HCT116 (cell line): ENCODE measurements at regions not wholly inside any gene's neighbourhood (a gene's known extent, or its start where the extent isn't known, plus 50 kb on each side); places are given as distances from the start of the nearest gene placed in this dataset.

ENCODE experiments used
- ATAC-seq: fragments of 200-7000 bp; cut with Tn5 transposase; 2 replicates; pipeline ENCODE4 v1.9.1; 2020; ENCODE audit warnings: mild to moderate bottlenecking, moderate library complexity
- BruUV-seq: library from RNA; stranded (reverse); fragments of 400-500 nt; replicated peaks from 2 replicates; lab custom pipeline; 2021; lab: Mats Ljungman, UMichigan
- CTCF ChIA-PET: fragments of 300-600 bp; sonication (Branson Sonifier 250); formaldehyde crosslinking; loops from one replicate; lab custom pipeline; 2021; ENCODE audit warnings: antibody characterized with exemption; lab: Charles Lee
- POLR2A ChIA-PET: fragments of 300-600, 350-600 bp; sonication (Branson Sonifier 250); formaldehyde crosslinking; loops from one replicate; lab custom pipeline; 2021; ENCODE audit warnings: antibody characterized with exemption; lab: Charles Lee
- RAD21 ChIA-PET, 2 experiments: fragments of 300-600 bp; sonication (Branson Sonifier 250); formaldehyde crosslinking; loops; one replicate each; lab custom pipeline; 2023; ENCODE audit warnings: low total read pairs in 2 of 2; ENCODE audit not compliant: uncharacterized antibody in 2 of 2, unreplicated experiment in 2 of 2, low non-redundant PET in 1 of 2; lab: Charles Lee
- DNase-seq: peaks from one replicate; pipeline ENCODE4 v3.0.0-alpha.2; 2010; ENCODE audit warnings: low read depth, low spot score
- H2AFZ ChIP-seq: fragments of 200-600 bp; shearing (Covaris generic), sonication (generic); 2 replicates; pipeline ENCODE4 v1.6.1; 2017; ENCODE audit warnings: low read depth, mixed run types, mixed read lengths, antibody characterized with exemption, low read length; ENCODE audit not compliant: poor library complexity, severe bottlenecking
- H3K27ac ChIP-seq: 2 replicates; pipeline ENCODE4 v1.5.1; 2012; ENCODE audit warnings: low read depth, low read length
- H3K27me3 ChIP-seq: fragments of 200-600 bp; sonication (generic); 2 replicates; pipeline ENCODE4 v1.6.1; 2016; ENCODE audit warnings: mixed run types, low read length, mixed read lengths; ENCODE audit not compliant: insufficient read depth
- H3K36me3 ChIP-seq, 2 experiments: fragments of 200-500 bp in 1 of 2; fragments of 200-600 bp in 1 of 2; sonication (Bioruptor generic) in 1 of 2; sonication (generic) in 1 of 2; 2 replicates each; pipeline versions ENCODE4 v1.5.1 to v1.6.1; 2014 to 2016; ENCODE audit warnings: low read length in 2 of 2, inconsistent platforms in 1 of 2, mixed read lengths in 1 of 2, mixed run types in 1 of 2; ENCODE audit not compliant: insufficient read depth in 2 of 2, control insufficient read depth in 1 of 2
- H3K4me1 ChIP-seq, 2 experiments: fragments of 200-600 bp in 1 of 2; sonication (generic) in 1 of 2; 2 replicates each; pipeline versions ENCODE4 v1.5.1 to v1.6.1; 2012 to 2017; ENCODE audit warnings: low read length in 2 of 2, inconsistent platforms in 1 of 2, mild to moderate bottlenecking in 1 of 2, mixed read lengths in 1 of 2, mixed run types in 1 of 2, moderate library complexity in 1 of 2; ENCODE audit not compliant: insufficient read depth in 2 of 2, control insufficient read depth in 1 of 2
- H3K4me2 ChIP-seq: fragments of 200-600 bp; sonication (generic); 2 replicates; pipeline ENCODE4 v1.6.1; 2017; ENCODE audit warnings: mixed run types, low read length, mixed read lengths
- H3K4me3 ChIP-seq, 2 experiments: fragments of 200-600 bp in 1 of 2; sonication (generic) in 1 of 2; replicated peaks in 1 of 2; 2 replicates each; pipeline ENCODE4 v1.5.1; 2011 to 2016; ENCODE audit warnings: low read length in 2 of 2, control low read depth in 1 of 2, low read depth in 1 of 2, mild to moderate bottlenecking in 1 of 2, mixed read lengths in 1 of 2, mixed run types in 1 of 2
- H3K79me2 ChIP-seq: fragments of 200-600 bp; sonication (generic); 2 replicates; pipeline ENCODE4 v1.6.1; 2017; ENCODE audit warnings: mild to moderate bottlenecking, mixed run types, low read length, moderate library complexity, mixed read lengths; ENCODE audit not compliant: insufficient read depth
- H3K9ac ChIP-seq: fragments of 200-600 bp; sonication (generic); 2 replicates; pipeline ENCODE4 v1.6.1; 2016; ENCODE audit warnings: low read length, mixed read lengths
- H3K9me2 ChIP-seq: fragments of 200-600 bp; sonication (generic), shearing (Covaris generic); 2 replicates; pipeline ENCODE4 v1.6.1; 2017; ENCODE audit warnings: mixed run types, mild to moderate bottlenecking, moderate library complexity; ENCODE audit not compliant: insufficient read depth
- H3K9me3 ChIP-seq, 2 experiments: fragments of 200-500 bp in 1 of 2; fragments of 200-600 bp in 1 of 2; sonication (Bioruptor generic) in 1 of 2; sonication (generic) in 1 of 2; 2 replicates each; pipeline ENCODE4 v1.6.1; 2014 to 2017; ENCODE audit warnings: low read length in 2 of 2, mixed read lengths in 2 of 2, inconsistent platforms in 1 of 2, low read depth in 1 of 2, mild to moderate bottlenecking in 1 of 2, mixed run types in 1 of 2, moderate library complexity in 1 of 2; ENCODE audit not compliant: control insufficient read depth in 1 of 2, insufficient read depth in 1 of 2
- H4K20me1 ChIP-seq: fragments of 200-600 bp; sonication (generic), shearing (Covaris generic); 2 replicates; pipeline ENCODE4 v1.6.1; 2017; ENCODE audit warnings: mixed run types, mild to moderate bottlenecking, moderate library complexity; ENCODE audit not compliant: insufficient read depth
- CEBPB ChIP-seq: IDR thresholded peaks from 2 replicates; pipeline ENCODE4 v1.6.1; 2012; ENCODE audit warnings: low read depth
- EGR1 ChIP-seq: IDR thresholded peaks from 2 replicates; pipeline ENCODE4 v1.6.1; 2012; ENCODE audit warnings: low read depth
- YY1 ChIP-seq: IDR thresholded peaks from 2 replicates; pipeline ENCODE4 v1.6.1; 2011; ENCODE audit warnings: low read length, low read depth, moderate library complexity, mild to moderate bottlenecking; ENCODE audit not compliant: insufficient replicate concordance; ENCODE audit errors: extremely low read depth
- ZNF274 ChIP-seq: fragments of 200-500 bp; sonication (Bioruptor generic); IDR thresholded peaks from 2 replicates; pipeline ENCODE4 v1.6.1; 2014; ENCODE audit warnings: mild to moderate bottlenecking, low read depth, low read length, inconsistent platforms
- intact Hi-C: fragments of 100-400 bp; cut with micrococcal nuclease; formaldehyde crosslinking; loops from 2 replicates; pipeline ENCODE4 v1.10.0; 2022
- TF ChIP-seq, protein P1 (sequence below): IDR thresholded peaks from 2 replicates; pipeline ENCODE4 v1.6.1; 2011; ENCODE audit warnings: mild to moderate bottlenecking, low read length, moderate library complexity; ENCODE audit not compliant: insufficient replicate concordance; ENCODE audit errors: extremely low read depth
- TF ChIP-seq, protein P2 (sequence below): IDR thresholded peaks from 2 replicates; pipeline ENCODE4 v1.6.1; 2012

DNA sequence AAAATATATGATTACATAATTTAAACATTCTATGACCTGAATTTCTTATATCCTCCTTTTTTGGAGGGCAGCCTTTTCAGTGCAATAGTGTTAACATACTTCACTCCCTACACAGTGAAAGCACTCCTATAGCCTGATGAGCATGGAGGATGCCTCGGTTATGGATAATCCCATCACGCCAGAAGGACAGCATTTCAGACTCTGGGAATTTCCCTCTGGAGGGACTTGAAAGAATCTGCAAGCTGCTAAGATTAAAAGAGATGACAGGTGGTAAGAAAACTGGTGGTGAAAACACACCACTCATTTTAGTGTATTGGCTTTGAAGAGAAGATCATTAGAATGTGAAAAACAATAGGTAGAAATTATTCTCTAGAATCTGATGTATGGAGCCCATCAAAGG, 99.3 kb upstream of the LMNTD1 start:
- no peaks in the 10 kb centered on the region for H3K27me3 ChIP-seq
- ChIA-PET POLR2A (no interaction called here), CTCF (no interaction called here), RAD21 (no interaction called here)
- BruUV-seq: no TSS peak
- H3K9me3 ChIP-seq: no peaks in the 10 kb centered on the region
- no peak for ATAC-seq
- no peaks in the 10 kb centered on the region for H3K9me2 ChIP-seq
- no peak overlapping the region for H3K9ac ChIP-seq
- no peak for TF ChIP-seq EGR1
- TF ChIP-seq, protein P1, sequence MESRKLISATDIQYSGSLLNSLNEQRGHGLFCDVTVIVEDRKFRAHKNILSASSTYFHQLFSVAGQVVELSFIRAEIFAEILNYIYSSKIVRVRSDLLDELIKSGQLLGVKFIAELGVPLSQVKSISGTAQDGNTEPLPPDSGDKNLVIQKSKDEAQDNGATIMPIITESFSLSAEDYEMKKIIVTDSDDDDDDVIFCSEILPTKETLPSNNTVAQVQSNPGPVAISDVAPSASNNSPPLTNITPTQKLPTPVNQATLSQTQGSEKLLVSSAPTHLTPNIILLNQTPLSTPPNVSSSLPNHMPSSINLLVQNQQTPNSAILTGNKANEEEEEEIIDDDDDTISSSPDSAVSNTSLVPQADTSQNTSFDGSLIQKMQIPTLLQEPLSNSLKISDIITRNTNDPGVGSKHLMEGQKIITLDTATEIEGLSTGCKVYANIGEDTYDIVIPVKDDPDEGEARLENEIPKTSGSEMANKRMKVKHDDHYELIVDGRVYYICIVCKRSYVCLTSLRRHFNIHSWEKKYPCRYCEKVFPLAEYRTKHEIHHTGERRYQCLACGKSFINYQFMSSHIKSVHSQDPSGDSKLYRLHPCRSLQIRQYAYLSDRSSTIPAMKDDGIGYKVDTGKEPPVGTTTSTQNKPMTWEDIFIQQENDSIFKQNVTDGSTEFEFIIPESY: no peak
- H4K20me1 ChIP-seq: no peaks in the 10 kb centered on the region
- no peak overlapping the region for H3K27ac ChIP-seq
- H3K4me3 ChIP-seq: no peak overlapping the region
- no peak overlapping the region for H2AFZ ChIP-seq
- intact Hi-C loops: no loop called here
- DNase-seq: no peak
- H3K4me2 ChIP-seq: no peak overlapping the region
- H3K4me1 ChIP-seq: peaks cover 7 to 18% of the 10 kb centered on the region in 2 experiments; a peak in 3 of 4 replicates
- H3K36me3 ChIP-seq: no peaks in the 10 kb centered on the region
- H3K79me2 ChIP-seq: no peaks in the 10 kb centered on the region

DNA sequence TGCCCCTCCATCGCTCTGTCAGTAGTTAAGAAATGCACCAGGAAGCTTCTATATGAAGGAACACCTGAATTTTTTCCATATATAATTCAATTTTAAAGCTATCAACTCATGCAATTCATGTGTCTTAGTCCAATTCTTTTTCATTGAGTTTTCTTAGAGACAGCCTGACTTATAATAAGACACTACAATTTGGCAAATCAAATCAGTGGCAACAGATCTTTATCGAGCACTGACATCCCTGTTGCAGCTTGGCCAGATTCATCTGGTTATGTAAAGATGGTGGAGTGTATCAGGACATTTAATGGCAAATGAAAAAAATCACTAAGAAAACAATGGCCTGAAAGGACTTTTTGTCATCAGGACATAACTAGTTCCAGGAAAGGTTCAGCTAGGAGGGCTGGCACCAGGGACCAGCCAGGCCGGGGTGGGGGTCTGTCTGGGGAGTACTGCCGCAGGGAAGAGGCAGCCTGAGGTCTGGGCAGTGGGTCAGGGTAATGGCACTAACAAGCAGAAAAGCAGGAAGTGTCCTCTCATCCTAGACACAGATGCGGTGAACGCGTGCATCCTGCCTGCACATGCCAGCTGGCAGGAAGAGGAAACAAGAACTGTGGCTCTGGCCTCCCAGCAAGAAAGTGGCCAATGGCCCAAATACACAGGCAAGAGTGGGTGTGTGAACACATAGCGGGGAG, 100.5 kb upstream of the LMNTD1 start:
- intact Hi-C loops: no loop called here
- H3K4me3 ChIP-seq: no peak overlapping the region
- no peaks in the 10 kb centered on the region for H3K36me3 ChIP-seq
- DNase-seq (no peak), ATAC-seq (no peak)
- H3K27me3 ChIP-seq: no peaks in the 10 kb centered on the region
- H3K4me2 ChIP-seq: no peak overlapping the region
- peaks cover 4 to 11% of the 10 kb centered on the region in 2 experiments; a peak in 3 of 4 replicates for H3K4me1 ChIP-seq
- H4K20me1 ChIP-seq: no peaks in the 10 kb centered on the region
- TF ChIP-seq EGR1: no peak
- TF ChIP-seq, protein P2, sequence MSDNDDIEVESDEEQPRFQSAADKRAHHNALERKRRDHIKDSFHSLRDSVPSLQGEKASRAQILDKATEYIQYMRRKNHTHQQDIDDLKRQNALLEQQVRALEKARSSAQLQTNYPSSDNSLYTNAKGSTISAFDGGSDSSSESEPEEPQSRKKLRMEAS: no peak
- no peak for TF ChIP-seq CEBPB
- TF ChIP-seq YY1: no peak
- TF ChIP-seq ZNF274: no peak
- H3K79me2 ChIP-seq: no peaks in the 10 kb centered on the region
- no peak overlapping the region for H3K9ac ChIP-seq
- ChIA-PET POLR2A (no interaction called here), RAD21 (no interaction called here), CTCF (no interaction called here)
- no peaks in the 10 kb centered on the region for H3K9me3 ChIP-seq
- no TSS peak for BruUV-seq
- no peaks in the 10 kb centered on the region for H3K9me2 ChIP-seq
- no peak overlapping the region for H3K27ac ChIP-seq
- no peak overlapping the region for H2AFZ ChIP-seq
